HG03460 (cell line): ENCODE measurements at regions not wholly inside any gene's neighbourhood (a gene's known extent, or its start where the extent isn't known, plus 50 kb on each side); places are given as distances from the start of the nearest gene placed in this dataset.
"Not testable (repeated sequence)": the region's sequence is repeated elsewhere in the genome, so short reads cannot be mapped to it uniquely, and the experiment has no call there.

Experiments used
- ATAC-seq: cut with Tn5 transposase; IDR thresholded peaks from one replicate; pipeline ENCODE4 v1.9.1; 2021; ENCODE audit not compliant: unreplicated experiment

GRCh38 chr13:71304861-71305260, 562.1 kb downstream of the DACH1 start:
- ATAC-seq = no peak

DNA sequence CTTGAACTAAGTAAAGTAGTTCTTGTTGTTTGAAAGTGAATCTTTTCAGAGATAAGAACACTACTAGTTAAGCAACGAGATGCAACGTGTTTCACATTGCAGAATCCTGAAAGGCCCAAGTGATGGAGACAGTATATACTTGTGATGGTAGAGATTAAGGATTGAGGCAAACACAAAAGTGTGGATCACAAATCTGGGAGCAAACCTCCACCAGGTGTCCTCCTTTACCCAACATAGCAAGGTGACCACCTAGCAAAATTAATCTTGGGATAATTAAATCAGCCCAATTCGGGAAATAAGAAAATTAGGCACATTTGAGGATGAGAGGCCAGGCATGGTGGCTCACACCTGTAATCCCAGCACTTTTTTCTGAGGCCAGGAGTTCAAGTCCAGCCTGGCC, 563.9 kb downstream of the DACH1 start:
- ATAC-seq = no peak

GRCh38 chr13:71300602-71301001, 566.4 kb downstream of the DACH1 start:
- ATAC-seq = no peak

DNA sequence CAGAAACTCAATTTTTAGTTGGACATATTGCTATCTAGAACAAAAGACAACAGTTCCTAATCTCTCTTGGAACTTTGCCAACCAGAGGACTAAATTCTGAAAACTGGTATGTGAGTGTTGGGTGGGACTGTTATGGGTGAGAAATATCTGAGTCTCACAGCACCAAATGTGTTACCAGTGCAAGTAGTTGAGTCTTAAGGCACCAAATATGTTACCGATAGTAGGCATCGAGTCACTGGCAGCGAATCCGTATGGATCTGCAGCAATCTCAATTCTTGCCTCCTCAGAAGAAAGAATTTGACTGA, 575.2 kb downstream of the DACH1 start:
- no peak for ATAC-seq

GRCh38 chr13:71290963-71291841, 575.8 kb downstream of the DACH1 start:
- ATAC-seq = peak; percentile 82

- ATAC-seq = not testable (repeated sequence)
Measured at GRCh38 chr13:71289980-71290379, 577.0 kb downstream of the DACH1 start.

DNA sequence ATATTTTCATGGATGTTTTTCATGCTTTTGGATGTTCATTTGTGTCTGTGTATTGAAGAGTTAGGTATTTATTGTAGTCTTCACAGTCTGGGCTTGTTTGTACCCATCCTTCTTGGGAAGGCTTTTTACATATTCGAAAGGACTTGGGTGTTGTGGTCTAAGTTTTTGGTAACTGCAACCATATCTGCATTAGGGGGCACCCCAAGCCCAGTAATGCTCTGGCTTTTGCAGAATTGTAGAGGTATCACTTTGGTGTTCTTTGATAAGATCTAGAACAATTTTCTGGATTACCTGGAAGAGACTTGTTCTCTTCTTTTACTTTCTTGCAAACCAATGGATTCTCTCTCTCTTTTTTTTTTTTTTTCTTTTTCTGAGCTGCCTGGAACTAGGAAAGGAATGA, 581.3 kb downstream of the DACH1 start:
- no peak for ATAC-seq

DNA sequence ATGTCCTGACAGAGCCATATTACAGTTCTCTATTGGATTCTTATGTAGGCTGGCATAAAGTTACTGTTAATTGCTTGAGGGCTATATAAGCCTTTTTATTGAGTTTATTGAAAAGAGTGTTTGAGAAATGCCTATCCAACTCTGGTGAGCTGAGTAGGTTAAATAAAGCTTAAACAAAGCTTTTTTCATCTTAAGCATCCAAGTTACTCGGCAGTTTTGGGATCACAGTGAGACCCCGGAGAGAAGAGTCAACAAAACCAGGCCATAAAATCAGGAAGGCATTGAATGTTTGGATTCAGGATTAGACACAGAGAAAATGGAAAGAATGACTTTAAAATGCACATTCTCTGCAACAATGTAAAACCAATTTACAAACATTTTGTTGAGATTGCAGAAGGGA, 588.5 kb downstream of the DACH1 start:
- no peak for ATAC-seq

DNA sequence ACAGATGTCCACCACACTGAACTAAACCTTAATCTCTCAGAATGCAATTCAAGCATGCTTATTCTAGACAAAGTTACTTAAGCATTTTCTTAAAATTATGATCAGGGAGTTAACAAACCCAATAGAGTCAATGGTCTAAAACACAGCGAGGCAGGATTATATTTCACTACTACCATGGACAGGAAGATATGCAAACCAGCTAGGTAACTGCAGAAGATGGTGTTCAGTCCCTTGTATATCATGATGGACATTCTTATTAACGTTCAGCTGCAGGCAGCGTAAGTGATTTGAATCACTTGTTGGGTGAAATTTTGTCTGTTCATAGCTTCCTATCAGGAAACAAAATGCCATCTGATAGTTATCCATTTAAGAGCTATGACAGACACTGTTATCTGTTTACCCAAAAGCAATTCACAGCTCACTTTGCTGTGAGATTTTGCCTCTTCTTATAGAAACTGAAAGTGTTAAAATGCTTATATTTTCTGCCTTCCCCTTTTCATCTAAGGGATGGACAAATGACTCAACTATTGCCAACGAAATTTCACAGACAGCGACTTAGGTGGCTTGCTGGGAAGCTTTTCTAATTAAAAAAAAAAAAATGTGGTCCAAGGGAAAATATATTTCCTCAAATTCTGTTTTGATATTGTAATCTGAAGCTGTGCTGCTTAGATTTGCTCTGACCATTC, 591.9 kb downstream of the DACH1 start:
- peak; percentile 82 for ATAC-seq

DNA sequence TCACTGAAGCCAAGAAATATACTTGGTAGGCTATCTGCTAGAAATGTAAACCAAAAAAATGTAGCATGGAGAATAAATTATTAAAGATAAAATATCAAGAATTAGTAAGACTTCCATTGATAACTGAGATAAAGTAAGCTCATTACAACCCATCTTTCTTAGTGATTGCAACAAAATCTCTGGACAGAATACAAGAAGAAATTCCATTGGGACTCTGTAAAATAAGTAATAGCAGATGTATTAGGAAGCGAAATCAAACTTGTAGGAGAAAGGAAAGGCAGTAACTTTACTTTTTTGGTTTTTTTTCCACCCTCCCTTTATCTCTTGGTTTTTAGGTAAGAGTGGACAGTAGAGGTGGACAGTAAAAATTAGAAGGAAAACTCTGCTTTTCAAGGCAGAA, 605.7 kb downstream of the DACH1 start:
- no peak for ATAC-seq

- no peak for ATAC-seq
Measured at GRCh38 chr13:71260246-71260645, 606.8 kb downstream of the DACH1 start.

- ATAC-seq = no peak
Measured at GRCh38 chr13:71255633-71256032, 611.4 kb downstream of the DACH1 start.

GRCh38 chr13:71254384-71254783, 612.6 kb downstream of the DACH1 start:
- no peak for ATAC-seq

GRCh38 chr13:71252184-71252704, 614.8 kb downstream of the DACH1 start:
- no peak for ATAC-seq

GRCh38 chr13:71251292-71251951, 615.6 kb downstream of the DACH1 start:
- ATAC-seq = no peak

DNA sequence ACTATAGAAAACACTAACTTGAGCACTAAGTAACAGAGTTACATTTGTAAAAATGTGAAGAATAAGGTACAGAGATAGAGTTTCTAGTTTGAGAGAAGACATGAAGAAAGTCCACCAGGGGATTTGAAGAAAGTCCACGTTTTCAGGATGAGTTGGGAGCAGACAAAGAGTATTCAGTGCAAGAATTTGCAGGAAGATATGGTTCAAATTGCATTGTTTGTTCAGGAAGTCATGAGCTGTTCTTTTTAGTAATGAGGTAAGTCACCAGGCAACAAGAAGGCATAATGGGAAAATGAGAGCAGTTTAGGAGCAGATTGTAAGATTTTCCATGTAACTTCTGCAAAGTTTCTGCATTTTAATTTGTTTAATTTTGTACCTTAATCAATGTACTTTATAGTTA, 618.0 kb downstream of the DACH1 start:
- ATAC-seq = no peak

DNA sequence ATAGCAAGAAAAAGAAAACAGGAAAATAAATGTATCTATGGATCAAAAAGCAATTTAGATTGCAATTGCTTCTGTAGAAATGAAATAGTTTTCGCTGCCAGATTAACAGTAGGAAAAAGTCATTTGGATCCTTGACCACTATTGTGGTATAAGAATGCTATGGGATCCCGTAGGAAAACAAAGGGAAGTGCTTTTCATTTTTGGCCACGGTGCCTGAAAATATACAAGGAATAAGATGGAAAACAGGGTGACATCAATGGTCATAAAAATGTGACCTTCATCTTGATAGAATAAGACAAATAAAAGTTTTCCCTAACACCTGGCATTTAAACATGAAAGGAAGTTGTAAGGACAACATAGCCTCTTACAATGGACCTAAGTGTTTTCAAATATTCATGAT, 622.8 kb downstream of the DACH1 start:
- ATAC-seq = no peak

DNA sequence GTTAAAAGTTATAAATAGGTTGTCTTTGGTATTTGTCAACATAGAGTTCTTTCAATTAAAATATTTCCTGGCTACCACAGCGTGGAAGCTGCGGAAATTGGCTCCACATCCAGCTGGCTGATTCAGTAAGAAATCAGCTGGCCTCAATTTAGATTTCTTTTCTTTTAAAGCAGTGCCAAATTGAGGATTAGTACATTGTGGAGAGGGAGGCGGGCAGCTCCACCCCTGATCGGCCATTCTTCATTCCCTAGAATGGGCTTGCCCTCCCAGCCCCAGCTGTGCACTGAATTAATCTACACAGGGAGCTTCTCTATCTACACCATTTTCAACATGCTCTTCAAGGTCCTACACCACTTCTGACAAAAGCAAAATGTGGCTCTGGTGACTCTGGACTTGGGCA, 624.8 kb downstream of the DACH1 start:
- ATAC-seq = no peak

DNA sequence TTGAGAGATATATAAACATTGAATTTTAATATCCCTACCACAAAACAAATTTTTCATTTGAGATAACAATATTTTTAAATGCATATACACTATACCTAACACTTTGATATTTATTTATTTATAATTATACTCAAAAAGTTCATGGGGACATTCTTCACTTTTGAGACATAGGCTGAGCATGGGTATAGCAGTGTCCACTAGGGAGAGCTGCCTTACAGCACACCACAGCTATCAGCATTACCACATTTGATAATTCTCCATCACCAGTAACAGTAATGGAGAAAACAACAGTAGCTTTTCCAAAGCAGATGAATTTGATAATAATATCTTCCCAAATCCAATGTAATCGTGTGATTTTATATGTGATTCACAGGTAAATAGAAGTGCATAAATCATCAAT, 626.1 kb downstream of the DACH1 start:
- ATAC-seq = no peak

- ATAC-seq = no peak
Measured at GRCh38 chr13:71237332-71237731, 629.7 kb downstream of the DACH1 start.

GRCh38 chr13:71219698-71220415, 647.1 kb downstream of the DACH1 start:
- ATAC-seq = no peak
